ENCODE measurements at regions not wholly inside any gene's neighbourhood (a gene's known extent, or its start where the extent isn't known, plus 50 kb on each side); places are given as distances from the start of the nearest gene placed in this dataset.

DNA sequence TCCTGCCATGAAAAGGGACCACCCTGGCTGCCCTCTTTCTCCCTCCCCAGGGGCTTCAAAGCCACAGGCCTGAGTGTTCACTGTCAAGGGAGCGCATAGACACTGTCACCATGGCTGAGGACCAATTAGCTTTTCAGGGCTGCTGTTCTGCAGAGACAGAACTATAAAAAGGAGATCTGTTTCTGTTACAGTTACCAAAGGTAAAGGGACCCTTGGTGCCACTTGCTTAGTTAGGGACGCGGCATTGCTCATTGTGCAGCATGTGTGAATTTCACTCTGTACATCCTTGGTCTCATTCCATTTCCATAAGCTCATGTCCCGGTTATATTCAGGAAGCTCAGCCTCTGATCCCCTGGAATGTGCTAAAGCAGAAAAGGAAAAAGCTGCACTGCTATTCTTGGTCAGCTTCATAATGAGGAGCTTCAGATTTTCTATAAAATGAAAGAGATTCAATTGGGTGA lies 55.5 kb upstream of the RNF152 start:
- Histone ChIP-seq H3K4me3 (ENCODE audit: insufficient read depth, low read depth, low read length) (no peak overlapping the region), H3K27ac (ENCODE audit: low read depth, low read length) (peak overlapping the region; percentile 72), H3K9ac (ENCODE audit: low read length) (peak overlapping the region; percentile 49), H3K4me1 (ENCODE audit: insufficient read depth, low read length) (peaks cover 48% of the 10 kb centered on the region), H4K20me1 (ENCODE audit: insufficient read depth, low read length) (no peaks in the 10 kb centered on the region), H2AFZ (ENCODE audit: low read depth, low read length) (peak overlapping the region; percentile 43), H3K36me3 (ENCODE audit: insufficient read depth, low read length) (no peaks in the 10 kb centered on the region), H3K79me2 (ENCODE audit: insufficient read depth, low read length) (no peaks in the 10 kb centered on the region), H3K9me3 (ENCODE audit: insufficient read depth, low read depth, low read length) (no peaks in the 10 kb centered on the region), H3K27me3 (ENCODE audit: insufficient read depth, low read length) (no peaks in the 10 kb centered on the region), H3K4me2 (ENCODE audit: low read length) (peak overlapping the region; percentile 72)
- Mint-ChIP-seq H3K27ac (ENCODE audit: unreplicated experiment) (peak overlapping the region; percentile 100), H3K4me3 (ENCODE audit: unreplicated experiment) (peak overlapping the region; percentile 73), H3K36me3 (ENCODE audit: low read depth, unreplicated experiment) (no peaks in the 10 kb centered on the region), H3K4me1 (ENCODE audit: low read depth, unreplicated experiment) (peaks cover 78% of the 10 kb centered on the region), H3K9me3 (ENCODE audit: unreplicated experiment) (no peaks in the 10 kb centered on the region), H3K27me3 (ENCODE audit: low read depth, unreplicated experiment) (no peaks in the 10 kb centered on the region)
- DNase-seq (ENCODE audit: low read depth) (peak; percentile 63), FAIRE-seq (peak; percentile 47)
- TF ChIP-seq CTCF (IDR thresholded peaks at IDR 0.05; ENCODE audit: insufficient read depth, low read depth, low read length) (no peak), EZH2 (IDR thresholded peaks at IDR 0.05; ENCODE audit: insufficient read depth, low read length) (no peak)

- Mint-ChIP-seq H3K36me3 (ENCODE audit: low read depth, unreplicated experiment) (no peaks in the 10 kb centered on the region), H3K4me1 (ENCODE audit: low read depth, unreplicated experiment) (peaks cover 70% of the 10 kb centered on the region), H3K27ac (ENCODE audit: unreplicated experiment) (peak overlapping the region; percentile 100), H3K9me3 (ENCODE audit: unreplicated experiment) (no peaks in the 10 kb centered on the region), H3K4me3 (ENCODE audit: unreplicated experiment) (no peak overlapping the region), H3K27me3 (ENCODE audit: low read depth, unreplicated experiment) (no peaks in the 10 kb centered on the region)
- Histone ChIP-seq H4K20me1 (ENCODE audit: insufficient read depth, low read length) (no peaks in the 10 kb centered on the region), H3K79me2 (ENCODE audit: insufficient read depth, low read length) (no peaks in the 10 kb centered on the region), H3K27ac (ENCODE audit: low read depth, low read length) (peak overlapping the region; percentile 15), H3K9ac (ENCODE audit: low read length) (no peak overlapping the region), H3K4me3 (ENCODE audit: insufficient read depth, low read depth, low read length) (no peak overlapping the region), H3K36me3 (ENCODE audit: insufficient read depth, low read length) (no peaks in the 10 kb centered on the region), H3K4me2 (ENCODE audit: low read length) (no peak overlapping the region), H3K9me3 (ENCODE audit: insufficient read depth, low read depth, low read length) (no peaks in the 10 kb centered on the region), H2AFZ (ENCODE audit: low read depth, low read length) (no peak overlapping the region), H3K27me3 (ENCODE audit: insufficient read depth, low read length) (no peaks in the 10 kb centered on the region), H3K4me1 (ENCODE audit: insufficient read depth, low read length) (peaks cover 33% of the 10 kb centered on the region)
- peak; percentile 23 for FAIRE-seq
- DNase-seq (ENCODE audit: low read depth) = peak; percentile 86
- TF ChIP-seq CTCF (IDR thresholded peaks at IDR 0.05; ENCODE audit: insufficient read depth, low read depth, low read length) (no peak), EZH2 (IDR thresholded peaks at IDR 0.05; ENCODE audit: insufficient read depth, low read length) (no peak)
Observed at GRCh38 chr18:61946449-61946848, 53.6 kb upstream of the RNF152 start.

DNA sequence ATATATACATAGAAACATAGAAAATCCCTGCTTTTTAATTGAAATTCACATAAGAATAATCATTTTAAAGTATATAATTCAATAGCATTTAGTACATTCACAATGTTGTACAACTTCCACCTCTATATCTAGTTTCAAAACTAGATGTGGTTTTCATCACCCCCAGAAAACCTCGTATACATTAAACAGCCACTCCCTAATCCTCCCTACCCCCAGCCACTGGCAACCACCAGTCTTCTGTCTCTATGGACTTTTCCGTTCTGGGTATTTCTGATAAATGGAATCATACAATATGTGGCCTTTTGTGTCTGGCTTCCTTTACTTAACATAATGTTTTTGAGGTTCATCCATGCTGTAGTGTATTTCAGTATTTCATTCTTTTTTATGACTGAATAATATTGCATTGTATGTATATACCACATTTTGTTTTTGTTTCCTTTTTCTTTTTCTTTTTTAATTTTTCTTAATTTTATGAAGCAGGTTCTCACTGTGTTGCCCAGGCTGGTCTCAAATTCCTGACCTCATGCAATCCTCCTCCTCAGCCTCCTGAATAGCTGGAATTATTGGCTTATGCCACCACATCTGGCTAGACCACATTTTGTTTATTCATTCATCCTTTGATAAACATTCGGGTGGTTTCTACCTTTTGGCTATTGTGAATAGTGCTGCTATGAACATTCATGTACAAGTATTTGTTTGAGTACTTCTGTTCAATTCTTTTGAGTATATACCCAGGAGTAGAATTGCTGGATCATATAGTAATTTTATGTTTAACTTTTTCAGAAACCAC lies 50.6 kb upstream of the RNF152 start:
- FAIRE-seq (no peak), DNase-seq (ENCODE audit: low read depth) (peak; percentile 17)
- Histone ChIP-seq H3K79me2 (ENCODE audit: insufficient read depth, low read length) (no peaks in the 10 kb centered on the region), H4K20me1 (ENCODE audit: insufficient read depth, low read length) (no peaks in the 10 kb centered on the region), H3K4me2 (ENCODE audit: low read length) (no peak overlapping the region), H3K4me3 (ENCODE audit: insufficient read depth, low read depth, low read length) (no peak overlapping the region), H2AFZ (ENCODE audit: low read depth, low read length) (no peak overlapping the region), H3K9me3 (ENCODE audit: insufficient read depth, low read depth, low read length) (no peaks in the 10 kb centered on the region), H3K9ac (ENCODE audit: low read length) (no peak overlapping the region), H3K27ac (ENCODE audit: low read depth, low read length) (no peak overlapping the region), H3K27me3 (ENCODE audit: insufficient read depth, low read length) (no peaks in the 10 kb centered on the region), H3K4me1 (ENCODE audit: insufficient read depth, low read length) (peaks cover 7% of the 10 kb centered on the region), H3K36me3 (ENCODE audit: insufficient read depth, low read length) (no peaks in the 10 kb centered on the region)
- peaks cover 41% of the 10 kb centered on the region for H3K4me1 Mint-ChIP-seq (ENCODE audit: low read depth, unreplicated experiment)
- H3K4me3 Mint-ChIP-seq (ENCODE audit: unreplicated experiment) = no peak overlapping the region
- peak overlapping the region; percentile 50 for H3K27ac Mint-ChIP-seq (ENCODE audit: unreplicated experiment)
- H3K36me3 Mint-ChIP-seq (ENCODE audit: low read depth, unreplicated experiment) = no peaks in the 10 kb centered on the region
- H3K27me3 Mint-ChIP-seq (ENCODE audit: low read depth, unreplicated experiment) = no peaks in the 10 kb centered on the region
- H3K9me3 Mint-ChIP-seq (ENCODE audit: unreplicated experiment) = peaks cover 2% of the 10 kb centered on the region
- TF ChIP-seq CTCF (IDR thresholded peaks at IDR 0.05; ENCODE audit: insufficient read depth, low read depth, low read length) (no peak), EZH2 (IDR thresholded peaks at IDR 0.05; ENCODE audit: insufficient read depth, low read length) (no peak)

Data from astrocyte (in vitro differentiated cells and primary cell).